Germinal center (tissue), 1 donor: ENCODE measurements at regions not wholly inside any gene's neighbourhood (a gene's known extent, or its start where the extent isn't known, plus 50 kb on each side); places are given as distances from the start of the nearest gene placed in this dataset.
"Not testable (repeated sequence)": the region's sequence is repeated elsewhere in the genome, so short reads cannot be mapped to it uniquely, and the experiment has no call there.

Experiments used
- DNase-seq: peaks from one replicate; pipeline ENCODE4 v3.0.0; 2012; ENCODE audit warnings: mixed read lengths, low spot score

GRCh38 chr5:17828681-17829080 lies 194.4 kb downstream of the TAF11L14 start:
- DNase-seq, result no peak

- no peak for DNase-seq
These were observed 195.2 kb downstream of the TAF11L14 start for GRCh38 chr5:17829456-17829855.

GRCh38 chr5:17831279-17831678 lies 197.0 kb downstream of the TAF11L14 start:
- no peak for DNase-seq

- no peak for DNase-seq
These were observed 198.9 kb downstream of the TAF11L14 start for GRCh38 chr5:17832949-17833745.

- DNase-seq, result no peak
These were observed 203.5 kb downstream of the TAF11L14 start for GRCh38 chr5:17837757-17838156.

- DNase-seq, result no peak
These were observed 204.2 kb downstream of the TAF11L14 start for GRCh38 chr5:17838469-17838868.

GRCh38 chr5:17839848-17840247 lies 205.6 kb downstream of the TAF11L14 start:
- DNase-seq, result no peak

GRCh38 chr5:17846496-17846895 lies 212.2 kb downstream of the TAF11L14 start:
- no peak for DNase-seq

- no peak for DNase-seq
These were observed 213.0 kb downstream of the TAF11L14 start for GRCh38 chr5:17847286-17847685.

GRCh38 chr5:17852111-17852510 lies 217.9 kb downstream of the TAF11L14 start:
- no peak for DNase-seq

- no peak for DNase-seq
These were observed 218.5 kb downstream of the TAF11L14 start for GRCh38 chr5:17852740-17853139.

- DNase-seq, result no peak
These were observed 220.6 kb downstream of the TAF11L14 start for GRCh38 chr5:17854901-17855300.

- no peak for DNase-seq
These were observed 226.5 kb downstream of the TAF11L14 start for GRCh38 chr5:17860660-17861315.

- not testable (repeated sequence) for DNase-seq
These were observed 230.6 kb downstream of the TAF11L14 start for GRCh38 chr5:17864903-17865302.

- DNase-seq, result not testable (repeated sequence)
These were observed 231.7 kb downstream of the TAF11L14 start for GRCh38 chr5:17865966-17866365.

GRCh38 chr5:17872204-17872603 lies 237.9 kb downstream of the TAF11L14 start:
- no peak for DNase-seq

GRCh38 chr5:17878541-17878940 lies 244.3 kb downstream of the TAF11L14 start:
- no peak for DNase-seq

- DNase-seq, result no peak
These were observed 245.0 kb downstream of the TAF11L14 start for GRCh38 chr5:17879276-17879675.

- no peak for DNase-seq
These were observed 246.6 kb downstream of the TAF11L14 start for GRCh38 chr5:17880869-17881268.

- no peak for DNase-seq
These were observed 248.7 kb downstream of the TAF11L14 start for GRCh38 chr5:17882760-17883488.

GRCh38 chr5:17888155-17888554 lies 253.9 kb downstream of the TAF11L14 start:
- no peak for DNase-seq

GRCh38 chr5:17890501-17890900 lies 256.2 kb downstream of the TAF11L14 start:
- no peak for DNase-seq

- DNase-seq, result no peak
These were observed 257.6 kb downstream of the TAF11L14 start for GRCh38 chr5:17891881-17892280.
